Lung (tissue), 11 donors: ENCODE measurements at regions not wholly inside any gene's neighbourhood (a gene's known extent, or its start where the extent isn't known, plus 50 kb on each side); places are given as distances from the start of the nearest gene placed in this dataset.
"Not testable (repeated sequence)": the region's sequence is repeated elsewhere in the genome, so short reads cannot be mapped to it uniquely, and the experiment has no call there.

Experiments used
- ATAC-seq: fragments of 200-7000 bp; cut with Tn5 transposase; one replicate; pipeline ENCODE4 v1.9.1; 2020; ENCODE audit warnings: moderate number of reproducible peaks; ENCODE audit not compliant: insufficient read depth, low FRiP score
- DNase-seq, 3 donors: peaks; one replicate each; pipeline ENCODE4 v3.0.0-alpha.2; 2013 to 2017
- H3K27ac ChIP-seq, 2 donors: one replicate each; pipeline ENCODE4 v1.5.1; 2013; ENCODE audit warnings: mild to moderate bottlenecking in 2 of 2, moderate library complexity in 2 of 2, control low read depth in 1 of 2, inconsistent platforms in 1 of 2, low read depth in 1 of 2, low read length in 1 of 2
- H3K27me3 ChIP-seq, 3 donors: one replicate each; pipeline ENCODE4 v1.5.1; 2013; ENCODE audit warnings: low read length in 2 of 3; ENCODE audit not compliant: control insufficient read depth in 3 of 3, insufficient read depth in 3 of 3
- H3K36me3 ChIP-seq, 4 donors: one replicate each; pipeline ENCODE4 v1.5.1; 2013; ENCODE audit warnings: low read length in 4 of 4, mild to moderate bottlenecking in 1 of 4, moderate library complexity in 1 of 4; ENCODE audit not compliant: control insufficient read depth in 4 of 4, insufficient read depth in 4 of 4
- H3K4me1 ChIP-seq, 5 donors: one replicate each; pipeline ENCODE4 v1.5.1; 2013; ENCODE audit warnings: low read length in 5 of 5, mild to moderate bottlenecking in 2 of 5, moderate library complexity in 1 of 5; ENCODE audit not compliant: control insufficient read depth in 5 of 5, insufficient read depth in 5 of 5
- H3K4me3 ChIP-seq: one replicate; pipeline ENCODE4 v1.5.1; 2013; ENCODE audit warnings: mild to moderate bottlenecking, control low read depth, moderate library complexity
- H3K9ac ChIP-seq, 2 donors: one replicate each; pipeline ENCODE4 v1.5.1; 2013; ENCODE audit warnings: low read length in 2 of 2, control low read depth in 1 of 2; ENCODE audit not compliant: insufficient read depth in 1 of 2
- H3K9me3 ChIP-seq, 4 donors: one replicate each; pipeline ENCODE4 v1.5.1; 2013; ENCODE audit warnings: low read length in 3 of 4, mild to moderate bottlenecking in 1 of 4, moderate library complexity in 1 of 4; ENCODE audit not compliant: control insufficient read depth in 4 of 4, insufficient read depth in 3 of 4
- WGBS, 2 donors: extraction: QIAGEN DNeasy Blood & Tissue Kit; methylation state at CpG; one replicate each; pipeline ENCODE4 v1.1.7; 2013; 5-methylcytosine and 5-hydroxymethylcytosine counted together
- TF ChIP-seq, protein P1 (sequence below): IDR thresholded peaks from 2 replicates; pipeline ENCODE4 v1.5.1; 2012; ENCODE audit warnings: mild to moderate bottlenecking; ENCODE audit errors: control extremely low read depth, extremely low read depth
- donor health status: control.
- donor health status: control.
- donor health status: Bipolar disorder and iron deficiency.
- donor health status: healthy.
- donor health status: DM: yes; HTN: yes; CAD: no.

DNA sequence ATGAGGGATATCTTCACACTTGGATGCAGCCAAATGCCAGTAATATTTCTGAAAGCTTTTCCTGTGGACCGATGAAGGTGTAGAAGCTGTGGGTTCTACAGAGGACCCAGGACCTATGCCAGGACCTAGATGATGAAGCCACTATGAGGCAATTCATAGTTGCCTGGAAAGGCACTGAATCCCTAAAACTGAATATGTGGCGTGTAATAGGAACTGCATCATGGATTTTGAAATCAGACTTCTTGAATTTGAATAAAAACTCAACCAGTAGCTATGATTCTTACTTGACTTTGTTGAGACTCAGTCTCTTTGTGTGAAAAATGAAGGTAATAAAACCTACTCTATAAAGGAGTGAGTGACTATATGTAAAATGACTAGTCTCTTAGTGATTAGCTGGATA, 89.9 kb upstream of the SGK1 start:
- ATAC-seq: no peak
- H3K4me3 ChIP-seq: no peak overlapping the region
- H3K27ac ChIP-seq: no peak overlapping the region
- H3K9ac ChIP-seq: no peak overlapping the region
- H3K4me1 ChIP-seq: no peaks in the 10 kb centered on the region
- no peaks in the 10 kb centered on the region for H3K9me3 ChIP-seq
- TF ChIP-seq, protein P1, sequence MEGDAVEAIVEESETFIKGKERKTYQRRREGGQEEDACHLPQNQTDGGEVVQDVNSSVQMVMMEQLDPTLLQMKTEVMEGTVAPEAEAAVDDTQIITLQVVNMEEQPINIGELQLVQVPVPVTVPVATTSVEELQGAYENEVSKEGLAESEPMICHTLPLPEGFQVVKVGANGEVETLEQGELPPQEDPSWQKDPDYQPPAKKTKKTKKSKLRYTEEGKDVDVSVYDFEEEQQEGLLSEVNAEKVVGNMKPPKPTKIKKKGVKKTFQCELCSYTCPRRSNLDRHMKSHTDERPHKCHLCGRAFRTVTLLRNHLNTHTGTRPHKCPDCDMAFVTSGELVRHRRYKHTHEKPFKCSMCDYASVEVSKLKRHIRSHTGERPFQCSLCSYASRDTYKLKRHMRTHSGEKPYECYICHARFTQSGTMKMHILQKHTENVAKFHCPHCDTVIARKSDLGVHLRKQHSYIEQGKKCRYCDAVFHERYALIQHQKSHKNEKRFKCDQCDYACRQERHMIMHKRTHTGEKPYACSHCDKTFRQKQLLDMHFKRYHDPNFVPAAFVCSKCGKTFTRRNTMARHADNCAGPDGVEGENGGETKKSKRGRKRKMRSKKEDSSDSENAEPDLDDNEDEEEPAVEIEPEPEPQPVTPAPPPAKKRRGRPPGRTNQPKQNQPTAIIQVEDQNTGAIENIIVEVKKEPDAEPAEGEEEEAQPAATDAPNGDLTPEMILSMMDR: no peak
- H3K27me3 ChIP-seq: no peaks in the 10 kb centered on the region
- H3K36me3 ChIP-seq: no peaks in the 10 kb centered on the region
- WGBS, 2 donors: 52 to 81% methylated on average over 2 of the region's 2 CpGs
- no peak for DNase-seq

DNA sequence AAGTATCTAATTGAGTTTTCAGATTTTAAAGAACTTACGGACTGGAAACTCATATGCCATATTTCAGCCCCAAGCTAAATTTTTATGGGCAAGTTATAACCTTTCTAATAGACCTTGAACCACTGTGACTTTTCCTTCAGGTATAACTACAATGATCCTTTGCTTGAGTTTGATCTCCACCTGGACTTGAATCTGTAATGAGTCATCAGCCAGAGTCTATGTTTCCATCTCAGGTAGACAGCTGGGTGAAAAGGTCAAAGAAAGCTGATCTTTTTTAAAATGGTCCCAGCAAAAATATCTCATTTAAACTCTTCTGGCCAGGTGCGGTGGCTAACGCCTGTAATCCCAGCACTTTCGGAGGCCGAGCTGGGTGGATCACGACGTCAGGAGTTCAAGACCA, 88.4 kb upstream of the SGK1 start:
- DNase-seq (no peak), ATAC-seq (no peak)
- H3K4me3 ChIP-seq: no peak overlapping the region
- 97 to 99% methylated on average over 7 of the region's 7 CpGs for WGBS, 2 donors
- TF ChIP-seq, protein P1: no peak
- no peaks in the 10 kb centered on the region for H3K27me3 ChIP-seq
- H3K27ac ChIP-seq: no peak overlapping the region
- H3K9me3 ChIP-seq: no peaks in the 10 kb centered on the region
- no peaks in the 10 kb centered on the region for H3K4me1 ChIP-seq
- no peaks in the 10 kb centered on the region for H3K36me3 ChIP-seq
- no peak overlapping the region for H3K9ac ChIP-seq

DNA sequence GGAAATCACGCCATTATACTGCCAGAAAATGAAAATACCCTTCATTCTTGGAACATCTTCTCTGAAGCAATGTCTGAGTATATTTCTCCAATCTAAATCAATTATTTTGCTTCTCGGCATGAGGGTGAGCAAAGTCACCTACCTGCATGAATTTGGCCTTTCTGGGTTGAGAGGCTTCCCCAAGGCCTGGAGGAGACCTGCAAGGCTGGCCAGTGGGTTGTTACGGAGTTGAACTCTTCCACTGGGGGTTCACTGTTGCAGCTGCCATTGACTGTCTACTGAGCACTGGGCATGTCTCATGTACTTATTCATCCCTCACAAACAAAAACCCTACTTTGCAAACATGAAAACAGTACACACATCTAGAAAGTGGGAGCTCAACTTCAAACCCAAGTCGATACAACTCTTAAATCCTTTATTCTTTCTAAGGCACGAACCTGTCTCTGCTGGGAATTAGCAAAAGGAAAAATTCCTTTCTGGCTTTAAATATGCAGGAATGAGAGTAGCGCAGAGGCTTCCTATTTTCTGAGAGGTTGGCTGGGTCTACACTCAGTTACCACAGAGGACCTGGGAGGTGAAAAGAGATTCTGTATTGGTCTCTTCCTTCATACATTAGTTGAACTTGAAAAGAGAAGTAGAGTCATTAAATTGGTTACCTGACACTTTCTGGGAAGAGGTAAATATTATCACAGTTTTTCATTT, 87.6 kb upstream of the SGK1 start:
- H3K27me3 ChIP-seq: no peaks in the 10 kb centered on the region
- ATAC-seq: no peak
- DNase-seq: no peak
- TF ChIP-seq, protein P1: no peak
- no peaks in the 10 kb centered on the region for H3K4me1 ChIP-seq
- H3K4me3 ChIP-seq: no peak overlapping the region
- no peak overlapping the region for H3K27ac ChIP-seq
- no peak overlapping the region for H3K9ac ChIP-seq
- no peaks in the 10 kb centered on the region for H3K9me3 ChIP-seq
- WGBS, 2 donors: 91 to 94% methylated on average over 6 of the region's 6 CpGs
- H3K36me3 ChIP-seq: no peaks in the 10 kb centered on the region

- WGBS, 2 donors: 93 to 96% methylated on average over 10 of the region's 10 CpGs
- H3K4me1 ChIP-seq: not testable (repeated sequence)
Measured at GRCh38 chr6:134403312-134403711, 85.4 kb upstream of the SGK1 start.

More at GRCh38 chr6:134403312-134403711, 85.4 kb upstream of the SGK1 start:
- H3K4me3 ChIP-seq, H3K9ac ChIP-seq, H3K9me3 ChIP-seq, ATAC-seq, DNase-seq, H3K36me3 ChIP-seq, H3K27me3 ChIP-seq, H3K27ac ChIP-seq: not testable (repeated sequence)
